Mucosa of stomach (tissue), 1 donor: ENCODE measurements at regions not wholly inside any gene's neighbourhood (a gene's known extent, or its start where the extent isn't known, plus 50 kb on each side); places are given as distances from the start of the nearest gene placed in this dataset.

Source experiments
- H3K27me3 ChIP-seq: one replicate; pipeline ENCODE4 v1.7.0; 2013; ENCODE audit warnings: mild to moderate bottlenecking, low read length; ENCODE audit not compliant: control insufficient read depth, insufficient read depth
- H3K36me3 ChIP-seq: one replicate; pipeline ENCODE4 v1.7.0; 2013; ENCODE audit warnings: low read length; ENCODE audit not compliant: control insufficient read depth, insufficient read depth
- H3K4me1 ChIP-seq: one replicate; pipeline ENCODE4 v1.7.0; 2013; ENCODE audit warnings: mild to moderate bottlenecking, low read length; ENCODE audit not compliant: control insufficient read depth, insufficient read depth
- H3K4me3 ChIP-seq: one replicate; pipeline ENCODE4 v1.7.0; 2013; ENCODE audit warnings: low read length
- H3K9ac ChIP-seq: one replicate; pipeline ENCODE4 v1.7.0; 2013; ENCODE audit warnings: mild to moderate bottlenecking, low read length, moderate library complexity
- H3K9me3 ChIP-seq: one replicate; pipeline ENCODE4 v1.7.0; 2013; ENCODE audit warnings: mild to moderate bottlenecking, low read length, moderate library complexity; ENCODE audit not compliant: control insufficient read depth
- donor health status: Pancreatic carcinoma.

DNA sequence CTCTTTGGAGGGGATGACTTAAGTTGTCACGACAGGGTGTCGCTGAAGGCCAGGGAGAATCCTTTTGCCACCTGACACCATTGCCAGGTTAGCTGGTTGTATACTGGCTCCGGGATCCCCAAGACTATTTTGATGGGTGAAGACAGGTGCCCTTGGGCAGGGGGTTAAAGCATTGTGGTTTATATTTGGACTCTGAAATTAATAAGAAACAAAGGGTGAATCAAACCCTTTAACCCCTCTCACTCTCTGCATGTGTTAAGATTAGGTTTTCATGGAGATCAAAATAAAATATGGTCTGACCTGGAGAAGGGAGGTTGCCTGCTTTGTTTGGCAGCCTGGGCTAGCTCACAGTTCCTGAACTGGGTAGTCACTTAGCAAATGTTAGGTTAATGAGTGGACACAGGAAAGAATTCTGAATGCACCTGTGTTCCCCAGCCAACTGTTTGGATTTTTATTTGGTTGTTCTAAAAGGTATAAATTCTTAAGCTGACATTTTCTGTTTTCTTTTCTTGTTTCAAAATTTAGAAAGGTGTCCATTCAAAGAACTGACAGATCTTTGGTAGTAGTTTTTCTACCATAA, 301.7 kb downstream of the KCNS3 start:
- Histone ChIP-seq H3K4me1 (no peaks in the 10 kb centered on the region), H3K4me3 (no peak overlapping the region), H3K9me3 (no peaks in the 10 kb centered on the region), H3K27me3 (no peaks in the 10 kb centered on the region), H3K36me3 (no peaks in the 10 kb centered on the region), H3K9ac (no peak overlapping the region)

DNA sequence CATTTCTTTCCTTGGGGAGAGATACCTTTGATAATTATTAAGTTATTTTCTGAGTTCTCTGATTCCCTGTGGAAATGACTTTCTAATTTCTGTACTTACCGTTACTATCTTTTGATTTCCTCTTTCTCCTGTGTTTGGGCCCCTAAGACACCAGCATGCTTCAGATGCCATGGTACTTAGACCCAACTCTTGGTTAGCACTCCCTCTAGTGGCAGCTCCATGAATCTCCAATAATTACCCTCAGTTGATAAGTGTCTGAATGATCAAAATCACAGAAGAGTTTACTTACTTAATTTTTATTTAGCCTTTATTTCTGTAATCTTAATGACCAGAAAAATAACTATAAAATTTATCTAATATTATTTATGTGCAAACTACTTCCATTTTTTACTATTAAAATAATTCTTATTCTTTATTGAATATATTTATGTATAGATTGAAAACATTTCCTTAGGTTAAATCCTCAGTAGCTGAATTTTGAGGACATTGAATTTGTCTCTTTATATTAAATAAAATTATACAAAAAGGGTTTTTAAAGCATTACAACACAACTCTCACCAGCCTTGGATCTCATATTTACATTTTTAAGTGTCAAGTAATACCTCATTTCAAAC, 300.4 kb downstream of the KCNS3 start:
- Histone ChIP-seq H3K36me3 (no peaks in the 10 kb centered on the region), H3K9ac (no peak overlapping the region), H3K4me3 (no peak overlapping the region), H3K9me3 (no peaks in the 10 kb centered on the region), H3K27me3 (no peaks in the 10 kb centered on the region), H3K4me1 (no peaks in the 10 kb centered on the region)

DNA sequence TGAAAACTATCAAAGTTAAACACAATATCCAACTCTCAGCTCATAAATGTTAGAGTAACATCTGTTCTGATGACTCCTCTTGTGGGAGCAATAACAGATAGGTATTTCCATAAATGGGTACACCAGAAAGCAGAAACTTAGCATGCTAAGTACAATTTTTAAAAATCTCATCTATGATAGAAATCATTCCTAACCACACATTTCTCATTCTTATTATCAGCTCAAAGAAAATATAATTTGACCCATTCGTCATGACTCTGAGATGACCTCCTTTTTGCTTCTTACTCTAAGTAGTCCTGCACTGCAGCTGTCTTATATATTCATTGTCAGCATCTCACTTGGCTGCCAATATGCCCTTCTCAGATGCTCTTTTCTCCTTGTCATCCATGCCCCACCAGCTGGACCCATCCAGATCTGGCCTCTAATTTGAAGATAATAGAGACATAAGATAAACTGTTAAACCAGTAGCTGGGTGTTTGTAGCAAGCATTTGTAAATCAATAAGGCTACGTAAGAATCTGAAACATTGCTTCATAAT, 298.3 kb downstream of the KCNS3 start:
- Histone ChIP-seq H3K27me3 (no peaks in the 10 kb centered on the region), H3K9ac (no peak overlapping the region), H3K4me3 (no peak overlapping the region), H3K9me3 (no peaks in the 10 kb centered on the region), H3K4me1 (no peaks in the 10 kb centered on the region), H3K36me3 (no peaks in the 10 kb centered on the region)

DNA sequence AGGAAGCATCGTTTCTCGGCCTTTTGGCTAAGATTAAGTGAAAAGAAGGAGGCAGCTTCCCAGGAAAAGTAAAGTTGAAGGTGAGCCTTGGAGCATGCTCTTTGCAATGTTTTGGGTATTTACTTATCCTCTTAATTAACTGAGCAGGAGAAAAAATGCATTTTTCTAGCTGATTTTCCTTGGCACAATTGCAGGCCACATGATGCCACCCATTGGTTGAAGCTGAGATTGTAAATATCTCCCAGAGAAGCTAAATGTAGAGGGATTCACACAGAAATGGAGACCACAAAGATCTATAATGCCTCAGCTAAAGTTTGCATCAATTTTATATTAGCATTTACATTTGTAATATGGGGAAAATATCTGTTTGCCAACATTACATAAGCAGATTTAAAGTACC, 294.1 kb downstream of the KCNS3 start:
- Histone ChIP-seq H3K36me3 (no peaks in the 10 kb centered on the region), H3K4me1 (no peaks in the 10 kb centered on the region), H3K4me3 (no peak overlapping the region), H3K9ac (no peak overlapping the region), H3K27me3 (no peaks in the 10 kb centered on the region), H3K9me3 (no peaks in the 10 kb centered on the region)

DNA sequence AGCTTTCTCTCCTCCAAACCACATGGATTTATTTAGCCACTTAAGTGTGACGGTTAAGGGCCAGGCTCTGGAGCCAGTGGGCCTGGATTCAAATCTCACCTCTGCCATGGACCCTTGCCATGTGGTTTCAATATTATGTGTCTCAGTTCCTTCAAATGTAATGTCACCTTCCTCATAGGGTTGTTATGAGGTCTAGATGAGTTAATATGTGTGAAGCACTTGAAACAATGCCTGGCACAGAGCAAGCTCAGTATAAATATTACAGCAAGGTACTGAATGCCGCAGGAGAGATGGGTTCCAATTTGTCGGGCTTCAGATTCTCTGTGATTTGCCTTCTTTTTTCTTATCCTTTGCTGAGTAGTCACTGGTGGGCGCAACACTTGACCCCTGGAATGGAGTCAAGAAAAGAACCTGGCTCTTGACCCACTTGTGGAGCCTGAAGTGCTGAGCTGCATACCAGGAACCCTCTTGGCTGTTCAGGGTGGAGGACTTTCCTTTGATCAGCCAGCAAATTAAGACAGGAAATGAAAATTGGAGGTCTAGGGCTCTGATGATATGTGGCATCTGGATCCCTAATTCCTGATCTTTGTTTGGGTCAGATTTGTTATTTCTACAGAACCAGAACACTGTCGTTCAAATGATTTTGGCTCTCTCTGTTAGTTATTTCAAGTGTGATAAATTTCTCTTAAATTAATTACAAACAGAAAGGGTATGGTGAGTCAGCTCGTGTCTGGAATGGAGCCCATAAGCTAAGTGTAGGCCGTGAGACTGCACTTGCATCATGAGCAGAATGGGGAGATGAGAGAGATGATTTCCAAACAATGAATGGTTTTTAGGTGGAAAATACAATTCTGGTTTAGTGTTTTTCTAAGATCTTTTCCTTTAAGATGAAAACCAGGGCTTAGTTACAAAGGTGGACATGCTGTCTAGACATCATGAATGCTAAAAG, 293.0 kb downstream of the KCNS3 start:
- no peaks in the 10 kb centered on the region for H3K27me3 ChIP-seq
- no peak overlapping the region for H3K4me3 ChIP-seq
- no peaks in the 10 kb centered on the region for H3K4me1 ChIP-seq
- H3K9me3 ChIP-seq = no peaks in the 10 kb centered on the region
- H3K36me3 ChIP-seq = no peaks in the 10 kb centered on the region
- no peak overlapping the region for H3K9ac ChIP-seq

DNA sequence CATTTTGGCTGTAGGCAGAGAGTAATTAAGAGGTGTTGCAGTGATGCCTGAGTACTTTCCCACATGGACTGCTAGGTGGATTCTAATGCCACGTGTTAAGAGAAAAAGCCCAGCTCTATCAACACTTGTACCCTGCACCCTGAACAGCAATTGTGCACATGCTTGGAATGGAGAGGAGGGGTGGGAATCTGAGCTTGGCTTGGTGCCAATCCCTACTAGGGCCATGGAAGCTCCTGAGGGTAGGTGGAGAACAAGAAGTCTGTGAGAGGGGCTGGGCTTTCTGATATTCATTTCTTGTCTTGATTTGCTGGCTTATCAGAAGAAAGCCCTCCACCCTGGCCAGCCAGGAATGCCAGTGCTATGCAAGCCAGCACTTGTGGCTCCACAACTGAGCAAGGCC, 292.2 kb downstream of the KCNS3 start:
- H3K4me3 ChIP-seq = no peak overlapping the region
- H3K36me3 ChIP-seq = no peaks in the 10 kb centered on the region
- H3K9me3 ChIP-seq = no peaks in the 10 kb centered on the region
- no peaks in the 10 kb centered on the region for H3K27me3 ChIP-seq
- H3K4me1 ChIP-seq = no peaks in the 10 kb centered on the region
- H3K9ac ChIP-seq = no peak overlapping the region

DNA sequence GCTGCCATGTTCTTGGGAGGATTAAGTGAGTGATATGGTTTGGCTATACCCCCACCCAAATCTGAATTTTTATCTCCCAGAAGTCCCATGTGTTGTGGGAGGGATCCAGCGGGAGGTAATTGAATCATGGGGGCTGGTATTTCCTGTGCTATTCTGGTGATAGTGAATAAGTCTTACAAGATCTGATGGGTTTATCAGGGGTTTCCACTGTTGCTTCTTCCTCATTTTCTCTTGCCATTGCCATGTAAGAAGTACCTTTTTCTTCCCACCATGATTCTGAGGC, 291.4 kb downstream of the KCNS3 start:
- Histone ChIP-seq H3K4me1 (no peaks in the 10 kb centered on the region), H3K9ac (no peak overlapping the region), H3K4me3 (no peak overlapping the region), H3K36me3 (no peaks in the 10 kb centered on the region), H3K9me3 (no peaks in the 10 kb centered on the region), H3K27me3 (no peaks in the 10 kb centered on the region)

DNA sequence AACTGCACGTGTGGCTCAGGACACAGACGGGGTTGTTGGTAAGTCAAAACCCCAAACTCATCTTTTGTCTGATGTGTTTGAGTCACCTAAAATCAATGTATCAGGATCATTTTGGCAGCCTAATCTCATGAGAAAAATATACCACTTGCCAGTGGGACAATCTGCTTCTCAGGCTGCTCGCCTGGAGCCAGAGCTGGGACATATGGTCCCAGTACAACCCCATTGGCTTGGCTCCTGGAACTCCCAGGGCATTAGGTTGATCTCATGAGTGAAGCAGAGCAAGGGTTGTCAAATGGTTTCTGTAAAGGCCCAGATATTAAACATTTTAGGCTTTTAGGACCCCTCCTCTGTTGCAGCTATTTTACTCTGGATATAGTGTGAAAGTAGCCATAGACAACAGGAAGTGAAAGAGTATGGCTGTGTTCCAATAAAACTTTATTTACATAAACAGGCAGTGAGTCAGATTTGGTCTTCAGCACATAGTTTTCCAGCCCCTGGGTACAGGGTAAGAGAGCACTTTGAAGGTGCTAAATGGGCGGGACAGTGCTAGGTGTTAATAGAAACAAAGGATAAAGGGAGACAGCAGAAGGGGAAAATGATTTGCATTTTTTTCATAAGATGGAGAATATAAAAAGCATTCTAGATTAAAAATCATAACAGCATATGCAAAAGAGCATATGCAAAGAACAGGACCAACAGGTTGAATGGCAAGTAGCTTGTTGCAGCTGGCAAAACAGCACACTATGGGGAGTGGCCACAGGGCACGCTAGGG, 290.8 kb downstream of the KCNS3 start:
- Histone ChIP-seq H3K9me3 (no peaks in the 10 kb centered on the region), H3K4me3 (no peak overlapping the region), H3K36me3 (no peaks in the 10 kb centered on the region), H3K9ac (no peak overlapping the region), H3K27me3 (no peaks in the 10 kb centered on the region), H3K4me1 (no peaks in the 10 kb centered on the region)

DNA sequence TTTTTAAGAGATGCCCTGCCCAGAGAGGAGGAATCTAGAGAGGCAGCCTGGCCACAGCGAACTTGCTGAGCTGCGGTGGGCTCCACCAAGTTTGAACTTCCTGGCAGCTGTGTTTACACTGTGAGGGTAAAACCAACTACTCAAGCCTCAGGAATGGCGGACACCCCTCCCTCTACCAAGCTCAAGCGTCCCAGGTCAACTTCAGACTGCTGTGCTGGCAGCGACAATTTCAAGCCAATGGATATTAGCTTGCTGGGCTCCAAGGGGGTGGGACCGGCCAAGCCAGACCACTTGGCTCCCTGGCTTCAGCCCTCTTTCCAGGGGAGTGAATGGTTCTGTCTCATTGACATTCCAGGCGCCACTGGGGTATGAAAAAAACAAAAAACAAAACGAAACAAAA, 289.4 kb downstream of the KCNS3 start:
- Histone ChIP-seq H3K27me3 (no peaks in the 10 kb centered on the region), H3K4me1 (no peaks in the 10 kb centered on the region), H3K4me3 (no peak overlapping the region), H3K9me3 (no peaks in the 10 kb centered on the region), H3K36me3 (no peaks in the 10 kb centered on the region), H3K9ac (no peak overlapping the region)

DNA sequence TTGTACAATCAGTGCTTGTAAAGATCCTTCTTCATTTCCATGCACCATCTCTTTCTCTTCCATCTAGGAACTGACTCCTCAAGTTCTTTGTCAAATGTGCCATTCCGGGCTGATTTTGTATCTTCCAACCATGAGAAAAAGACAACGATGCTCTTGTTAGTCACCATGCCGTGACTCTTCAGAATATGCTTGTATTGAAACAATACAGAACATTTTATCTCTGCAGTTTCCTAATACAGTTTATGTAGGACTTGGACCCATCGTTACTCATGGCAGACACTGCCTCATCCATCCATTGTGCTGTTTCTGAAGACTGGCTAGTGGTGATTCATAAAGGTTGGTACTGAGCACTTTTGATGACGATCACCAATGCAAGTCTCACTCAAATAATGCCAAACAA, 283.2 kb downstream of the KCNS3 start:
- Histone ChIP-seq H3K27me3 (no peaks in the 10 kb centered on the region), H3K36me3 (no peaks in the 10 kb centered on the region), H3K4me1 (no peaks in the 10 kb centered on the region), H3K9me3 (no peaks in the 10 kb centered on the region), H3K4me3 (no peak overlapping the region), H3K9ac (no peak overlapping the region)

DNA sequence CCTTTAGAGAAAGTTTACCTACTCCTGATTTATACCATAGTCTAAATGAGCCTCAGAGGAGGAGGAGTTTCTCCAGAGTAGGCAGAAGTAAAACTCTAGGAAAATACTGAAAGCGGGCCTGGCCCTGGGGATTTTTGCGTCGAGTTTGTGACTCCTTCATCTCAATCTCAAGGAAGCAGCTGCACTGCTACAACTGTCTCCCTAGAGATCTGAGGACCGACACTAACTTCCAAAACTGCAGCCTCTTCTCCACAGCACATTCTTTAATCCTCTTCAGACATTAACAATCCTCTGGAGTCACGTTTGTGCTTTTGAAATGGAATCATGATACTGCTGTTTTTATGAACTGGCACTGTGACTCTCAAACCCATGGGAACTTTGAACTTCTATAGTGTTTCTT, 281.4 kb downstream of the KCNS3 start:
- Histone ChIP-seq H3K27me3 (no peaks in the 10 kb centered on the region), H3K4me3 (no peak overlapping the region), H3K36me3 (no peaks in the 10 kb centered on the region), H3K9me3 (no peaks in the 10 kb centered on the region), H3K4me1 (no peaks in the 10 kb centered on the region), H3K9ac (no peak overlapping the region)

DNA sequence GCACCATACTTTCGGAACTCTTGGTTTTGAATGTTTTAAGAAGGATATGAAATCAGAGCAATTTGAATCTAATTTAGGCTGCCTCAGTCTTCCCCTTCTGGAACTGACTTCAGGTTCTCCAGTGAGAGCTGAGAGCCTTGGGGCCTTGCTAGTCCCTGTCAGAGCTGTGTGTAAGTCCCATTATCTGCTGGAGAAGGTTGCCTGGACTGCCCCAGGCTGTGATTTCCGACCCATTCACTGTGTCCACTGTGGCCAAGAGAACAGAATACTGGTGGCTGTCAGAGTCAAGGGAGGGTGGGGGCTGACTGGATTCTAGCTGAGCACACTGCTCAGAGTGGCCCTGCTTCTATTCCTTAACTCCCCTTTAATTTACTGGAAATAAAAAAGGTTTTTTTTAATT, 278.0 kb downstream of the KCNS3 start:
- Histone ChIP-seq H3K9ac (no peak overlapping the region), H3K4me1 (no peaks in the 10 kb centered on the region), H3K4me3 (no peak overlapping the region)

More for the DNA sequence above, 278.0 kb downstream of the KCNS3 start:
- no peaks in the 10 kb centered on the region for H3K36me3 ChIP-seq
- H3K9me3 ChIP-seq = no peaks in the 10 kb centered on the region
- no peaks in the 10 kb centered on the region for H3K27me3 ChIP-seq
